Endodermal cell (in vitro differentiated cells): ENCODE measurements at regions not wholly inside any gene's neighbourhood (a gene's known extent, or its start where the extent isn't known, plus 50 kb on each side); places are given as distances from the start of the nearest gene placed in this dataset.

Source experiments
- DNase-seq: peaks from one replicate; pipeline ENCODE4 v3.0.0-alpha.2; 2017
- H3K27ac ChIP-seq: 2 replicates; pipeline ENCODE4 v1.5.1; 2013; ENCODE audit warnings: mild to moderate bottlenecking, low read depth, low read length, moderate library complexity
- H3K27me3 ChIP-seq: 2 replicates; pipeline ENCODE4 v1.6.1; 2013; ENCODE audit warnings: mild to moderate bottlenecking, low read length, moderate library complexity; ENCODE audit not compliant: insufficient read depth, control insufficient read depth, poor library complexity, severe bottlenecking
- H3K36me3 ChIP-seq: 2 replicates; pipeline ENCODE4 v1.7.0; 2013; ENCODE audit warnings: mild to moderate bottlenecking, low read length, moderate library complexity; ENCODE audit not compliant: control insufficient read depth, insufficient read depth
- H3K4me1 ChIP-seq: one replicate; pipeline ENCODE4 v1.7.0; 2013; ENCODE audit warnings: low read length; ENCODE audit not compliant: control insufficient read depth, insufficient read depth
- H3K4me3 ChIP-seq: 2 replicates; pipeline ENCODE4 v1.5.1; 2013; ENCODE audit warnings: mild to moderate bottlenecking, low read length, moderate library complexity
- H3K9ac ChIP-seq: 2 replicates; pipeline ENCODE4 v1.6.1; 2013; ENCODE audit warnings: mild to moderate bottlenecking, low read length, moderate library complexity; ENCODE audit not compliant: poor library complexity, severe bottlenecking; ENCODE audit errors: extremely low read depth
- H3K9me3 ChIP-seq: 2 replicates; pipeline ENCODE4 v1.6.1; 2013; ENCODE audit warnings: mild to moderate bottlenecking, low read length, moderate library complexity; ENCODE audit not compliant: control insufficient read depth
- H3K27ac Mint-ChIP-seq: 2 replicates; pipeline ENCODE4 v1.8.0; 2020; ENCODE audit warnings: mixed read lengths
- H3K27me3 Mint-ChIP-seq: 2 replicates; pipeline ENCODE4 v1.8.0; 2021; ENCODE audit warnings: mild to moderate bottlenecking, mixed read lengths; ENCODE audit not compliant: insufficient read depth
- H3K36me3 Mint-ChIP-seq: 2 replicates; pipeline ENCODE4 v1.8.0; 2020; ENCODE audit warnings: low read depth, mixed read lengths
- H3K4me1 Mint-ChIP-seq: 2 replicates; pipeline ENCODE4 v1.8.0; 2020; ENCODE audit warnings: mixed read lengths
- H3K4me3 Mint-ChIP-seq: 2 replicates; pipeline ENCODE4 v1.8.0; 2020; ENCODE audit warnings: mild to moderate bottlenecking, moderate library complexity, mixed read lengths
- H3K9me3 Mint-ChIP-seq: 2 replicates; pipeline ENCODE4 v1.8.0; 2020; ENCODE audit warnings: mild to moderate bottlenecking, mixed read lengths
- CTCF ChIP-seq: fragments of 200-600 bp; sonication (generic); conservative IDR thresholded peaks from 2 replicates; pipeline ENCODE4 v1.5.0; 2021; ENCODE audit warnings: antibody characterized with exemption, mild to moderate bottlenecking
- WGBS, 2 experiments: methylation state at CpG; one replicate each; pipeline versions ENCODE4 v1.1.5 to v1.1.7; 2013; ENCODE audit warnings: missing lambda C conversion rate in 2 of 2, mixed read lengths in 1 of 2; ENCODE audit not compliant: insufficient coverage in 1 of 2, insufficient read length in 1 of 2; 5-methylcytosine and 5-hydroxymethylcytosine counted together

GRCh38 chr12:107386569-107386968, 293.2 kb upstream of the CRY1 start:
- Histone ChIP-seq H3K27ac (no peak overlapping the region), H3K9ac (no peak overlapping the region), H3K4me3 (no peak overlapping the region), H3K27me3 (no peaks in the 10 kb centered on the region), H3K9me3 (peaks cover 11% of the 10 kb centered on the region), H3K36me3 (no peaks in the 10 kb centered on the region), H3K4me1 (no peaks in the 10 kb centered on the region)
- Mint-ChIP-seq H3K4me3 (no peak overlapping the region), H3K4me1 (peaks cover 11% of the 10 kb centered on the region), H3K9me3 (peaks cover 6% of the 10 kb centered on the region), H3K27me3 (peaks cover 14% of the 10 kb centered on the region), H3K36me3 (no peaks in the 10 kb centered on the region), H3K27ac (no peak overlapping the region)
- TF ChIP-seq CTCF = no peak
- DNase-seq = no peak
- WGBS, 2 experiments = 95% methylated on average over 4 of the region's 4 CpGs; no CpG with 5 or more reads in 1 of the 2 experiments

GRCh38 chr12:107388263-107388662, 294.9 kb upstream of the CRY1 start:
- no peaks in the 10 kb centered on the region for H3K36me3 ChIP-seq
- H3K36me3 Mint-ChIP-seq = no peaks in the 10 kb centered on the region
- H3K9me3 ChIP-seq = peaks cover 11% of the 10 kb centered on the region
- H3K27ac Mint-ChIP-seq = no peak overlapping the region
- no peak overlapping the region for H3K9ac ChIP-seq
- H3K27ac ChIP-seq = no peak overlapping the region
- peaks cover 6% of the 10 kb centered on the region for H3K9me3 Mint-ChIP-seq
- no peaks in the 10 kb centered on the region for H3K27me3 ChIP-seq
- H3K4me1 ChIP-seq = no peaks in the 10 kb centered on the region
- H3K4me3 Mint-ChIP-seq = no peak overlapping the region
- TF ChIP-seq CTCF = no peak
- no peak for DNase-seq
- no peak overlapping the region for H3K4me3 ChIP-seq
- WGBS, 2 experiments = 90 to 100% methylated on average over 1 of the region's 1 CpG
- H3K4me1 Mint-ChIP-seq = peaks cover 13% of the 10 kb centered on the region
- H3K27me3 Mint-ChIP-seq = peaks cover 14% of the 10 kb centered on the region

- WGBS, 2 experiments = 100% methylated on average over 2 of the region's 2 CpGs; no CpG with 5 or more reads in 1 of the 2 experiments
- no peaks in the 10 kb centered on the region for H3K27me3 ChIP-seq
- H3K4me3 ChIP-seq = no peak overlapping the region
- H3K27ac ChIP-seq = no peak overlapping the region
- no peak overlapping the region for H3K4me3 Mint-ChIP-seq
- no peak for DNase-seq
- no peaks in the 10 kb centered on the region for H3K4me1 ChIP-seq
- peaks cover 14% of the 10 kb centered on the region for H3K27me3 Mint-ChIP-seq
- peaks cover 7% of the 10 kb centered on the region for H3K4me1 Mint-ChIP-seq
- no peak overlapping the region for H3K27ac Mint-ChIP-seq
- no peak for TF ChIP-seq CTCF
- peaks cover 6% of the 10 kb centered on the region for H3K9me3 Mint-ChIP-seq
- H3K9me3 ChIP-seq = peaks cover 11% of the 10 kb centered on the region
- H3K36me3 ChIP-seq = no peaks in the 10 kb centered on the region
- no peaks in the 10 kb centered on the region for H3K36me3 Mint-ChIP-seq
- H3K9ac ChIP-seq = no peak overlapping the region
Measured at GRCh38 chr12:107390414-107390813, 295.2 kb upstream of the PWP1 start.
